Inflammatory macrophage treated with lipopolysaccharide for 4 hours (primary cell): ENCODE measurements at regions not wholly inside any gene's neighbourhood (a gene's known extent, or its start where the extent isn't known, plus 50 kb on each side); places are given as distances from the start of the nearest gene placed in this dataset.
"Not testable (repeated sequence)": the region's sequence is repeated elsewhere in the genome, so short reads cannot be mapped to it uniquely, and the experiment has no call there.

Experiments used
- DNase-seq: peaks from one replicate; pipeline ENCODE4 v3.0.0-alpha.2; 2020

GRCh38 chr1:188986745-188987417 lies 1490.8 kb downstream of the BRINP3 start:
- no peak for DNase-seq

DNA sequence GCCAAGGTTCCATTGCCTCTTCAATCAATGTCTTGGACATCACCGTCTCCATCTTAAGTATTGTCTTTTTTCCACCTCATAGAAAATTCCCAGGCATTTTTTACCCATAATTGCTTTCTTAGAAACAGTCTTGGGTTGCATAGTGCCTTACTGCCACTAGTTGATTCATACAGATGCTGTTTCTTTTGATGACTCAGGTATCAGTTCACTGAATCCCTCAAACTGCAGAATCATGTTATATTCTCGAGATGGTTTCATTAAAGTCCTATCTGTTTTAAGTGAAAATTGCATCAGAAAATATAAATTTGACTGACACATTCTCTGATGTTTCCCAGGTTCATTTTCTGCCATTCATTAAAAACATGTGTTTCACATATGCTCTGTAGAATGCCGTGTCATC lies 1489.1 kb downstream of the BRINP3 start:
- no peak for DNase-seq

- DNase-seq, result no peak
Observed at GRCh38 chr1:188991221-188991930, 1486.3 kb downstream of the BRINP3 start.

GRCh38 chr1:189007824-189008223 lies 1469.8 kb downstream of the BRINP3 start:
- DNase-seq, result no peak

DNA sequence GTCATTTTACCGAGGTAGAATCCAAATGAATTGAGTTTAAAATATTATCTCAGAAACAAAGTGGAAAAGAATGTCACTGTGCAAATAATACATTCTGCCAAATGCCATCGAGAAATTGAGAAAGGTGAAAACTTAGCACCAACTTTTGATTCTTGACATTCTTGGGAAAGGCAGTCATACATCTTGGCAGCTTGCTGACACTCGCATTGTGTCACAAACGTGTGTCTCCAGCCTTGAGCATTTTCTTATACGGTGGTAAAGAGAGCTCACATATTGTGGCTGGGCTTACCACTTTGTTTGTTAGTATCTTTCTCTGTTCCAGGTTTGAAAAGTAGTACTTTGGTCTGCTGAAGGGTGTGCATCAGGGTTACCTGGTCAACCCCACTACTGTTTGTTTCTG lies 1456.1 kb downstream of the BRINP3 start:
- no peak for DNase-seq

DNA sequence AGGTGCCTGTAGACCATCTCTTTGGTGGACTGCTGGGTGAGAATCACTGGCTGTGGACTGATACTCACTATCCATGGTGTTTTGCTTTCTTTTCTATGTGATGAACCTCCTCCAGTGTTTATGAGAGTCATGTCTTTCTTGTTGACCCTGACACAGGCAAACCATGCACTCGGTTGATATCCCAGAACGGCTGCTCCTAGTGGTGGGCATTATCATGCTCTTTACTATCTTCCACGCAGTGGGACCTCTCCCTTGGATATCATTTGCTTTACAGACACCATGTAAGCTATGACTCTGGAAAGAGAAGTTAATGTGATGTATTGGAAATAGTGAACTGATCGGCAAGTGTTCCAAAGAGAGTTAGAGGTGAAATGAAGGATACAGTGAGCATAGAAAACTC lies 1455.6 kb downstream of the BRINP3 start:
- DNase-seq, result no peak

GRCh38 chr1:189027512-189027911 lies 1450.2 kb downstream of the BRINP3 start:
- DNase-seq, result no peak

GRCh38 chr1:189033169-189033568 lies 1444.5 kb downstream of the BRINP3 start:
- DNase-seq, result no peak

GRCh38 chr1:189036628-189037027 lies 1441.0 kb downstream of the BRINP3 start:
- no peak for DNase-seq

GRCh38 chr1:189046127-189046526 lies 1431.5 kb downstream of the BRINP3 start:
- no peak for DNase-seq

DNA sequence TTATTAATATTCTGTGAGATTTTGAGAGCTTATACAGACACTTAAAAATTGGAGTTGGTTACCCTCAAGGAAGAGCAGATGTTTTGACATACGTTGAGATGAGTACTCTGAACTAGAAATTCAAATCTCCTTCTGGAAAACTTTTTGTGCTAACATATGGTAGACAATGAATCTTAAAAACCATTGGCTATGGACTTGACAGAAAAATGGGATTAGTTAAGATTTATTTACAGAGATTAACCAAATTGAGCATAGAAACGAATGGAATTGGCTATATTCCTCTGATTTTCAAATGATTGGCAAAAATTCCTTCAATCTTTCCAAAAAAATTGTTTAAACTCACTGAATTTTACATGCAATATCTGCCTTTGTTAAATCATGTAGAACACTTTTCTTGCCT lies 1392.9 kb downstream of the BRINP3 start:
- DNase-seq, result no peak

DNA sequence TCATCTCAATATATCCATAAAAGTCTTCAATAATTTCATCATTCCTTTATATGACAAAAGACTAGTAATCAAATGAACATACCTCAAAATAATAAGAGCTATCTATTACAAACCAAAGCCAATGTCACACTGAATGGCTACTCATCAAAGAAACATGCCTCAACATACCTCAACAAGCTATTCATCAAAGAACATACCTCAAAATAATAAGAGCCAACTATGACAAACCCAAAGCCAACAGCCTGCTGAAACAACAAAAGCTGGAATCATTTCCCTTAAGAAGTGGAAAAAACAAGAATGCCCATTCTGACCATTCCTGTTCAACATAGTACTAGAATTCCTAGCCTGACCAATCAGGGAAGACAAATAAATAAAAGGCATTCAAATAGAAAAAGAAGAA lies 1373.7 kb downstream of the BRINP3 start:
- no peak for DNase-seq

- no peak for DNase-seq
Observed at GRCh38 chr1:189117072-189117770, 1360.4 kb downstream of the BRINP3 start.

- DNase-seq, result no peak
Observed at GRCh38 chr1:189121941-189122340, 1355.7 kb downstream of the BRINP3 start.

GRCh38 chr1:189125694-189126093 lies 1352.0 kb downstream of the BRINP3 start:
- DNase-seq, result no peak

DNA sequence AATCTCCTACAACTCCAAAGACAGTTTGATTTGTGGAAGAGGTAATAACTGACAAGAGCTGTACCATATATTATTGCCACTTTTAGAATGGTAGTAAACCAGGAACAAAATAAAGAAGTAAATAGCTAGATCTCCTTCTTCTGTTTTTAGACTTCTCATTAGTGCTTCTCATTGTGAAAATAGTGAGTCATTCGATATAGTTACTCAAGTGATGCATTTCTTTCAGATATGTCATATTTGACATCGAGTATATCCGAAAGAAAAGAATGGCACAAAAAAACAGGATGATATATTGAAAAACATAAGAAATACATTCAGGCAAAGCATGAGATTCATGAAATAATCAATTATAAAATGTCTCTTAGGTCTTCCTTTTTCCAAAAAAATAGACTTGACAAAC lies 1346.1 kb downstream of the BRINP3 start:
- DNase-seq, result no peak

DNA sequence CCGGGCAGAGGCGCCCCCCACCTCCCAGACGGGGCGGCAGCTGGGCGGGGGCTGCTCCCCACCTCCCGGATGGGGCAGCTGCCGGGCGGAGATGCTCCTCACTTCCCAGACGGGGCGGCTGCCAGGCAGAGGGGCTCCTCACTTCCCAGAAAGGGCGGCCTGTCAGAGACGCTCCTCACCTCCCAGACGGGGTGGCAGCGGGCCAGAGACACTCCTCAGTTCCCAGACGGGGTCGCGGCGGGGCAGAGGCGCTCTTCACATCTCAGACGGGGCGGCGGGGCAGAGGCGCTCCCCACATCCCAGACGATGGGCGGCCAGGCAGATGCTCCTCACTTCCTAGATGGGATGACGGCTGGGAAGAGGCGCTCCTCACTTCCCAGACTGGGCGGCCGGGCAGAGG lies 1337.9 kb downstream of the BRINP3 start:
- DNase-seq, result not testable (repeated sequence)

GRCh38 chr1:189141056-189141455 lies 1336.6 kb downstream of the BRINP3 start:
- DNase-seq, result no peak

GRCh38 chr1:189149547-189150375 lies 1327.9 kb downstream of the BRINP3 start:
- DNase-seq, result no peak

GRCh38 chr1:189150624-189151023 lies 1327.0 kb downstream of the BRINP3 start:
- DNase-seq, result no peak

DNA sequence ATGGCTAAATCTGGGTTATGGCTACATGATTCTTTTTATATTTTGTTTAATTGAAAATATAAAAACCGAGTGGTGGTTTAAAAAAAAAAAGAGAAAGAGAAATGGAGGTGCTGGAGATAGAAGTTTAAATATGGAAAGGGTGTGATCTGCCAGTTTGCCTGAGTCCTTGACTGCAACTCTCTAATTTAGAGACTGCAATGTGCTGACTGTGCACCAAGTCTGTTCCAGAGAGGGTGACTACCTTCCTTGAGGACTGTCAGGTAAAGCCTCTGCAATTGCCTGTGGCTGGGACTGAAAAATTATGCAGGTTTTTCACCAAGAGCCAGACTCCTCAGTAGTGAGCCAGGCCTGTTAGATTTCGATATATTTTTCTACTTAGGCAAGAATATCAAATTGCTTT lies 1326.3 kb downstream of the BRINP3 start:
- no peak for DNase-seq

DNA sequence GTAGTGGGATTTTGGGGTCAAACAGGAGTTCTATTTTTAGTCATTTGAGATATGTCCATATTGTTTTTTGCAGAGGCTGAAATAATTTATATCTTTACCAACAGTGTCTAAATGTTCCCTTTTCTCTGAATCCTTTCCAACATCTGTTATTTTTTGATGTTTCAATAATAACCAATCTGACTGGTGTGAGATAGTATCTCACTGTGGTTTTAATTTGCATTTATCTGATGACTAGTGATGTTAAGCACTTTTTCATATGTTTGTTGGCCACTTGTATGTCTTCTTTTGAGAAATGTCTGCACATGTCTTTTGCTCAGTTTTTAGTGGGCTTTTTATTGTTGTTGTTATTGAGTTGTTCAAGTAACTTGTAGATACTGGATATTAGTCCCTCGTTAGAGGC lies 1325.0 kb downstream of the BRINP3 start:
- DNase-seq, result no peak

GRCh38 chr1:189158155-189158554 lies 1319.5 kb downstream of the BRINP3 start:
- DNase-seq, result no peak
